H54 (cell line): ENCODE measurements at regions not wholly inside any gene's neighbourhood (a gene's known extent, or its start where the extent isn't known, plus 50 kb on each side); places are given as distances from the start of the nearest gene placed in this dataset.
"Not testable (repeated sequence)": the region's sequence is repeated elsewhere in the genome, so short reads cannot be mapped to it uniquely, and the experiment has no call there.

ENCODE experiments used
- DNase-seq: peaks from one replicate; pipeline ENCODE4 v3.0.0; 2011; ENCODE audit warnings: low spot score, mixed read lengths; ENCODE audit not compliant: insufficient read length
- FAIRE-seq: peaks from 3 replicates; lab custom pipeline; 2011; peaks lifted over from hg19 to GRCh38; lab: Jason Lieb, UNC

DNA sequence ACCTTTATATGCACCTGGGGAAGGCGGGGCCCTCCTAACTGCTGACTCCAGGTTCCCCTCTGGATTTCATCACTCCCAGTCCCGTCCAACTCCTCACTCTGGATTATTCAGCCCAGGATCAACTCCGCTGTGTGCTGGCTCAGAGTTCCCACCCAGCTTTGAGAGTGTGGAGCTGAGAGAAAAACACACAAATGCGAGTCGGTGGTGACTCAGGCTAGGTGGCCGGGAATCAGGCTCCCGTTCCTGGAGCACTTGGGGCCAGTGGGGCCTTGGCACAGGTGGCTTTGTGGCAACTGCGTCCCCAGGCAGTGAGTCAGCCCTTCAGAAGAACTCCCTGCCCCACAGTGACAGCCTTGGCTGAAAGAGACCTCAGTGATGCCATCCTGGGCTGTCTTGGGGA, 139.1 kb downstream of the TNFRSF13B start:
- not testable (repeated sequence) for DNase-seq, FAIRE-seq

GRCh38 chr17:16832206-16832605, 139.7 kb downstream of the TNFRSF13B start:
- not testable (repeated sequence) for FAIRE-seq, DNase-seq

GRCh38 chr17:16830770-16831169, 140.7 kb downstream of the CCDC144A start:
- not testable (repeated sequence) for FAIRE-seq, DNase-seq

DNA sequence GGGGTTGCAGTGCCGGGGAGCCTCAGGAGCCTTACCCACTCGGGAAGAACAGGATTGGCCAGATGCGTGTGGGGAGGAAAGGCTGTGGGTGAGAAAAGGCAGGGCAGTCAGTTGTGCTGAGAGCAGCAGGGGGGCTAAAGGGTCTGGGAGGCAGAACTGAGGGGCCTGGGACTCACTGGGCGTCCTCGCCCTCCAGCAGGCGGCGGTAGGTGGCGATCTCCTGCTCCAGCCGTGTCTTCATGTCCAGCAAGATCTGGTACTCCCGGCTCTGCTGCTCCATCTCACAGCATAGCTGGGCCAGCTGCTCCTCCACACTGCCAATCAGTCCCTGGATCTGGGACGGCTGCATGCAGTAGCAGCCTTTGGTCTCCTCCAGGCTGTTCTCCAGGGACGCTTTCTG, 140.2 kb downstream of the CCDC144A start:
- FAIRE-seq, DNase-seq: not testable (repeated sequence)
